Osteoblast (primary cell): ENCODE measurements at regions not wholly inside any gene's neighbourhood (a gene's known extent, or its start where the extent isn't known, plus 50 kb on each side); places are given as distances from the start of the nearest gene placed in this dataset. TPM values are rescaled to one million over a fixed set of nuclear protein-coding genes. Genes with fewer than 3 reads are reported as not detected.
"Not testable (repeated sequence)": the region's sequence is repeated elsewhere in the genome, so short reads cannot be mapped to it uniquely, and the experiment has no call there.

Experiments
- DNase-seq: peaks from one replicate; pipeline ENCODE4 v3.0.0; 2011; ENCODE audit warnings: low spot score, mixed read lengths; ENCODE audit not compliant: insufficient read length; ENCODE audit errors: missing footprints
- H2AFZ ChIP-seq: 2 replicates; pipeline ENCODE4 v1.6.0; 2011; ENCODE audit warnings: mild to moderate bottlenecking, low read length
- H3K27ac ChIP-seq: 2 replicates; pipeline ENCODE4 v1.5.1; 2011; ENCODE audit warnings: mild to moderate bottlenecking, low read depth, low read length, moderate library complexity
- H3K27me3 ChIP-seq: 2 replicates; pipeline ENCODE4 v1.6.0; 2012; ENCODE audit warnings: mild to moderate bottlenecking, control low read depth, inconsistent platforms, low read length, moderate library complexity; ENCODE audit not compliant: insufficient read depth
- H3K36me3 ChIP-seq: 2 replicates; pipeline ENCODE4 v1.5.1; 2011; ENCODE audit warnings: mild to moderate bottlenecking, low read length, control low read depth, moderate library complexity; ENCODE audit not compliant: insufficient read depth
- H3K4me1 ChIP-seq: 2 replicates; pipeline ENCODE4 v1.5.1; 2011; ENCODE audit warnings: mild to moderate bottlenecking, low read length, control low read depth, moderate library complexity; ENCODE audit not compliant: insufficient read depth
- H3K4me2 ChIP-seq: 2 replicates; pipeline ENCODE4 v1.6.0; 2011; ENCODE audit warnings: mild to moderate bottlenecking, low read length; ENCODE audit not compliant: insufficient read depth
- H3K4me3 ChIP-seq: fragments of 200-600 bp; sonication (generic); 3 replicates; pipeline ENCODE4 v1.5.1; 2012; ENCODE audit warnings: mild to moderate bottlenecking, low read length, inconsistent platforms; ENCODE audit not compliant: insufficient read depth
- H3K79me2 ChIP-seq: 2 replicates; pipeline ENCODE4 v1.6.0; 2012; ENCODE audit warnings: mild to moderate bottlenecking, low read length, control low read depth, inconsistent platforms; ENCODE audit not compliant: insufficient read depth
- H3K9me3 ChIP-seq: 2 replicates; pipeline ENCODE4 v1.5.1; 2011; ENCODE audit warnings: low read depth, low read length, control low read depth
- H4K20me1 ChIP-seq: 2 replicates; pipeline ENCODE4 v1.6.0; 2012; ENCODE audit warnings: mild to moderate bottlenecking, low read length, control low read depth; ENCODE audit not compliant: insufficient read depth
- CTCF ChIP-seq: IDR thresholded peaks from 2 replicates; pipeline ENCODE4 v1.5.1; 2011; ENCODE audit warnings: mild to moderate bottlenecking, low read depth, low read length, moderate library complexity; ENCODE audit errors: extremely low read depth
- small RNA-seq: library from RNA; depleted of rRNA; stranded (forward); fragments of <200 nt; gene quantifications from one replicate; pipeline ENCODE3, GENCODE V24; 2012

GRCh38 chr5:179400020-179400419, 54.8 kb upstream of the ADAMTS2 start:
- no peaks in the 10 kb centered on the region for H3K27me3 ChIP-seq
- H2AFZ ChIP-seq = no peak overlapping the region
- H4K20me1 ChIP-seq = no peaks in the 10 kb centered on the region
- no peak for TF ChIP-seq CTCF
- peak; percentile 30 for DNase-seq
- H3K4me1 ChIP-seq = no peaks in the 10 kb centered on the region
- no peaks in the 10 kb centered on the region for H3K79me2 ChIP-seq
- no peak overlapping the region for H3K27ac ChIP-seq
- peaks cover 3% of the 10 kb centered on the region for H3K9me3 ChIP-seq
- no peak overlapping the region for H3K4me3 ChIP-seq
- no peak overlapping the region for H3K4me2 ChIP-seq
- H3K36me3 ChIP-seq = no peaks in the 10 kb centered on the region

- H3K36me3 ChIP-seq, DNase-seq, H2AFZ ChIP-seq, H3K9me3 ChIP-seq, H3K27me3 ChIP-seq, H3K27ac ChIP-seq, H4K20me1 ChIP-seq, H3K4me3 ChIP-seq, H3K4me2 ChIP-seq, H3K4me1 ChIP-seq, H3K79me2 ChIP-seq: not testable (repeated sequence)
Observed at GRCh38 chr5:179399327-179399726, 54.1 kb upstream of the ADAMTS2 start.

GRCh38 chr5:179397516-179397915, 52.3 kb upstream of the ADAMTS2 start:
- Histone ChIP-seq H3K27ac (no peak overlapping the region), H3K27me3 (no peaks in the 10 kb centered on the region), H3K4me1 (no peaks in the 10 kb centered on the region), H3K79me2 (no peaks in the 10 kb centered on the region), H4K20me1 (no peaks in the 10 kb centered on the region), H3K36me3 (no peaks in the 10 kb centered on the region), H3K4me3 (no peak overlapping the region), H3K4me2 (no peak overlapping the region), H2AFZ (no peak overlapping the region), H3K9me3 (peaks cover 3% of the 10 kb centered on the region)
- no peak for DNase-seq
- no peak for TF ChIP-seq CTCF

Small RNAs in the stretch of these regions (small RNA-seq; reads per million reads assigned to genes)
- not detected for gene RF00015
